ENCODE measurements at regions not wholly inside any gene's neighbourhood (a gene's known extent, or its start where the extent isn't known, plus 50 kb on each side); places are given as distances from the start of the nearest gene placed in this dataset.
A peak's percentile ranks its signal among the peaks of the same experiment; 100 is the strongest.

DNA sequence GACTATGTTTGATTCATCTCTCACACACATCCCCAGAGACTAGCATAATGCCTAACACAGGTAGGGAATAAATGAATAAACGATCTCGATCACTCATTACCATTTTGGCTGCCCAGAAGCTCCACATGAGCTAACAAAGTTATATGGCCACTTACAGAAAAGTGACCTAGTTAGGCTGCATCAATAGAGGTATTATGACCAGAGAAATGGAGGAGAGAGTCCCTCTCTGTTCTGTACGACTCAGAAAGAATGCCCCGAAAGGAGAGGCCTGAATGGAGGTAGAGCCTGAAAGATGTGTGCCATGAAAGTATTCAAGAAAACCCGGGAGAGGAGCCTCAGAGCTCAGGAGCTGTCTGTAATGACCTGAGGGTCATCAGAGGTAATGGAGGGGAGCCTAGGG lies 208.2 kb upstream of the GRIK3 start:
- Histone ChIP-seq H2BK15ac (ENCODE audit: low read depth, low read length) (no peak overlapping the region), H3K23ac (ENCODE audit: insufficient read length, low read depth, low read length) (no peak overlapping the region), H2AFZ (ENCODE audit: low read length) (no peak overlapping the region), H4K8ac (replicated peaks; ENCODE audit: insufficient read length, low read depth, low read length) (no peak overlapping the region), H3K14ac (ENCODE audit: insufficient read depth, low read length) (no peak overlapping the region), H3K18ac (ENCODE audit: insufficient read length, low read depth, low read length) (no peak overlapping the region), H3K56ac (ENCODE audit: insufficient read length, low read depth, low read length) (no peak overlapping the region), H3K27me3 (ENCODE audit: insufficient read depth, low read length) (no peaks in the 10 kb centered on the region; the same call in 1 of the 2 replicates), H3T11ph (ENCODE audit: low read length) (no peak overlapping the region), H2AK5ac (ENCODE audit: insufficient read length, low read length) (no peak overlapping the region), H3K9ac (ENCODE audit: extremely low read depth, insufficient read length, low read length) (no peak overlapping the region), H3K9me3 (ENCODE audit: control insufficient read depth, low read depth, low read length) (no peaks in the 10 kb centered on the region), H3K4ac (ENCODE audit: low read depth, low read length) (no peak overlapping the region), H4K91ac (ENCODE audit: insufficient read length, low read depth, low read length) (no peak overlapping the region), H3K27ac (ENCODE audit: insufficient read length, low read depth, low read length) (no peak overlapping the region), H3K79me2 (ENCODE audit: insufficient read depth, low read length) (no peaks in the 10 kb centered on the region), H4K20me1 (ENCODE audit: control insufficient read depth, insufficient read depth, insufficient read length) (no peaks in the 10 kb centered on the region), H2BK120ac (ENCODE audit: low read depth, low read length, poor library complexity, severe bottlenecking) (no peak overlapping the region), H3K4me1 (ENCODE audit: insufficient read depth, low read length) (peaks cover 10% of the 10 kb centered on the region), H4K5ac (ENCODE audit: insufficient read length, low read depth, low read length) (no peak overlapping the region), H2BK5ac (ENCODE audit: insufficient read length, low read length) (no peak overlapping the region), H3K79me1 (ENCODE audit: insufficient read depth, low read depth, low read length, poor library complexity, severe bottlenecking) (no peaks in the 10 kb centered on the region), H2BK20ac (ENCODE audit: low read depth, low read length, poor library complexity, severe bottlenecking) (no peak overlapping the region), H3K23me2 (ENCODE audit: insufficient read length, low read depth, low read length, poor library complexity, severe bottlenecking) (no peaks in the 10 kb centered on the region), H2BK12ac (ENCODE audit: insufficient read length, low read depth, low read length) (no peak overlapping the region), H3K4me2 (ENCODE audit: insufficient read depth, insufficient read length, low read length) (no peak overlapping the region)
- Mint-ChIP-seq H3K4me3 (no peak overlapping the region), H3K4me1 (peaks cover 35 to 64% of the 10 kb centered on the region in 2 experiments), H3K27me3 (ENCODE audit: low read depth) (peaks cover 47% of the 10 kb centered on the region), H3K36me3 (ENCODE audit: insufficient read depth in 1 of 3, low read depth in 3 of 3) (no peaks in the 10 kb centered on the region), H3K27ac (peak overlapping the region in 1 of 3 experiments; percentile 16; a peak in 2 of 7 replicates), H3K9me3 (no peaks in the 10 kb centered on the region)
- DNase-seq = no peak
- TF ChIP-seq, protein P1, sequence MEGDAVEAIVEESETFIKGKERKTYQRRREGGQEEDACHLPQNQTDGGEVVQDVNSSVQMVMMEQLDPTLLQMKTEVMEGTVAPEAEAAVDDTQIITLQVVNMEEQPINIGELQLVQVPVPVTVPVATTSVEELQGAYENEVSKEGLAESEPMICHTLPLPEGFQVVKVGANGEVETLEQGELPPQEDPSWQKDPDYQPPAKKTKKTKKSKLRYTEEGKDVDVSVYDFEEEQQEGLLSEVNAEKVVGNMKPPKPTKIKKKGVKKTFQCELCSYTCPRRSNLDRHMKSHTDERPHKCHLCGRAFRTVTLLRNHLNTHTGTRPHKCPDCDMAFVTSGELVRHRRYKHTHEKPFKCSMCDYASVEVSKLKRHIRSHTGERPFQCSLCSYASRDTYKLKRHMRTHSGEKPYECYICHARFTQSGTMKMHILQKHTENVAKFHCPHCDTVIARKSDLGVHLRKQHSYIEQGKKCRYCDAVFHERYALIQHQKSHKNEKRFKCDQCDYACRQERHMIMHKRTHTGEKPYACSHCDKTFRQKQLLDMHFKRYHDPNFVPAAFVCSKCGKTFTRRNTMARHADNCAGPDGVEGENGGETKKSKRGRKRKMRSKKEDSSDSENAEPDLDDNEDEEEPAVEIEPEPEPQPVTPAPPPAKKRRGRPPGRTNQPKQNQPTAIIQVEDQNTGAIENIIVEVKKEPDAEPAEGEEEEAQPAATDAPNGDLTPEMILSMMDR (conservative IDR thresholded peaks at IDR 0.05) = no peak
- no CpG with 5 or more reads among the region's 5 CpGs for WGBS (ENCODE audit: extremely low coverage, insufficient read length, low lambda C conversion rate)

Data from H9 (cell line).